MCF 10A (cell line): ENCODE measurements at regions not wholly inside any gene's neighbourhood (a gene's known extent, or its start where the extent isn't known, plus 50 kb on each side); places are given as distances from the start of the nearest gene placed in this dataset.

Experiments
- BruUV-seq: library from RNA; stranded (reverse); fragments of 400-500 nt; replicated peaks from 2 replicates; lab custom pipeline; 2021; lab: Mats Ljungman, UMichigan
- CTCF ChIA-PET: fragments of 300-600 bp; sonication (Branson Sonifier 250); formaldehyde crosslinking; extraction: SDS; loops from one replicate; lab custom pipeline; 2021; ENCODE audit warnings: antibody characterized with exemption, inconsistent platforms; lab: Yijun Ruan, JAX
- POLR2A ChIA-PET: fragments of 300-600, 350-650 bp; sonication (Branson Sonifier 250); formaldehyde crosslinking; extraction: SDS; loops from one replicate; lab custom pipeline; 2020; ENCODE audit warnings: antibody characterized with exemption, inconsistent platforms; lab: Yijun Ruan, JAX
- DNase-seq: peaks from one replicate; pipeline ENCODE4 v3.0.0-alpha.2; 2018; ENCODE audit not compliant: unreplicated experiment
- H3K27ac Mint-ChIP-seq: one replicate; pipeline ENCODE4 v1.8.0; 2022; ENCODE audit warnings: mild to moderate bottlenecking, low read depth, mixed read lengths; ENCODE audit not compliant: unreplicated experiment
- H3K27me3 Mint-ChIP-seq: one replicate; pipeline ENCODE4 v1.8.0; 2022; ENCODE audit warnings: mixed read lengths; ENCODE audit not compliant: insufficient read depth, unreplicated experiment
- H3K36me3 Mint-ChIP-seq: one replicate; pipeline ENCODE4 v1.8.0; 2022; ENCODE audit warnings: mild to moderate bottlenecking, moderate library complexity, mixed read lengths; ENCODE audit not compliant: insufficient read depth, unreplicated experiment
- H3K4me1 Mint-ChIP-seq: one replicate; pipeline ENCODE4 v1.8.0; 2022; ENCODE audit warnings: mixed read lengths; ENCODE audit not compliant: insufficient read depth, unreplicated experiment
- H3K4me3 Mint-ChIP-seq: one replicate; pipeline ENCODE4 v1.8.0; 2022; ENCODE audit warnings: mild to moderate bottlenecking, moderate library complexity, mixed read lengths; ENCODE audit not compliant: unreplicated experiment
- H3K9me3 Mint-ChIP-seq: one replicate; pipeline ENCODE4 v1.8.0; 2022; ENCODE audit warnings: mixed read lengths; ENCODE audit not compliant: unreplicated experiment
- intact Hi-C: fragments of 100-400 bp; cut with micrococcal nuclease; formaldehyde crosslinking; loops from 2 replicates; pipeline ENCODE4 v1.14.1; 2022
- TF ChIP-seq, protein P1 (sequence below): fragments of 200-600 bp; IDR thresholded peaks from one replicate; pipeline ENCODE4 v1.8.0; 2022; ENCODE audit warnings: antibody characterized with exemption, mild to moderate bottlenecking; ENCODE audit not compliant: unreplicated experiment

DNA sequence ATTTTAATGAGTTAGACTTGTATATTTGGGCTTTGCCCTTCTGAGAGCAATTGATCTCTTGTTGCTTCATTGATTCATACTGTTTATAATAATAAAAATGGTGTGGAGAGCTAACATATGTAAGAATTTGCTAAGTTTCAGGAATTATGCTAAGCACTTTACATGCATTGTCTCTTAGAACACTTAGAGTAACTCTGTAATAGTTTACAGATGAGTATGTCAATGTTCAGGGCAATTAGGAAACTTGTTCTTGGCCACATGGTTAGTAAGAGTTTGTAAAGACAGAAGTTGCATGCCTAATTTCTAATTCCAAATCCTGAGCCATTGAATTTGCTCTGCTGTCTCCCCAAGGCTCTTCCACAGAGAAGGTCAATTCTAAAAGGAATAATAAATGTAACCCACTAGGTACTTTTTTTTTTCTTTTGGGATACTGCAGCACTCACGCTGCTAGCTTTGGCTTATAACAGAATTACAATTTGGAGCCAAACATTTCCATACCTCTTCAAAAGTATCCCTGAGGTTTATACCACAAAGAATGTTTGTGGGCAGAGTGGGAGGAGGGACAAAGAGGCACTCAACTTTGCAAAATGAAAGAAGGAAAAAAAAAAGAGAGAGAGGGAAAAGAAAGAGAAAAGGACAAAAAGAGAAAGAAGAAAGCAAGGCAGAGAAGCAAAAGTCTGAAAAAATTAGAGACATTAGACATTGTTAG, 232.4 kb downstream of the CALCRL start:
- DNase-seq: no peak
- Mint-ChIP-seq H3K27me3 (no peaks in the 10 kb centered on the region), H3K4me1 (no peaks in the 10 kb centered on the region), H3K36me3 (no peaks in the 10 kb centered on the region), H3K4me3 (no peak overlapping the region), H3K27ac (no peak overlapping the region), H3K9me3 (peaks cover 14% of the 10 kb centered on the region)
- intact Hi-C loops: no loop called here
- TF ChIP-seq, protein P1, sequence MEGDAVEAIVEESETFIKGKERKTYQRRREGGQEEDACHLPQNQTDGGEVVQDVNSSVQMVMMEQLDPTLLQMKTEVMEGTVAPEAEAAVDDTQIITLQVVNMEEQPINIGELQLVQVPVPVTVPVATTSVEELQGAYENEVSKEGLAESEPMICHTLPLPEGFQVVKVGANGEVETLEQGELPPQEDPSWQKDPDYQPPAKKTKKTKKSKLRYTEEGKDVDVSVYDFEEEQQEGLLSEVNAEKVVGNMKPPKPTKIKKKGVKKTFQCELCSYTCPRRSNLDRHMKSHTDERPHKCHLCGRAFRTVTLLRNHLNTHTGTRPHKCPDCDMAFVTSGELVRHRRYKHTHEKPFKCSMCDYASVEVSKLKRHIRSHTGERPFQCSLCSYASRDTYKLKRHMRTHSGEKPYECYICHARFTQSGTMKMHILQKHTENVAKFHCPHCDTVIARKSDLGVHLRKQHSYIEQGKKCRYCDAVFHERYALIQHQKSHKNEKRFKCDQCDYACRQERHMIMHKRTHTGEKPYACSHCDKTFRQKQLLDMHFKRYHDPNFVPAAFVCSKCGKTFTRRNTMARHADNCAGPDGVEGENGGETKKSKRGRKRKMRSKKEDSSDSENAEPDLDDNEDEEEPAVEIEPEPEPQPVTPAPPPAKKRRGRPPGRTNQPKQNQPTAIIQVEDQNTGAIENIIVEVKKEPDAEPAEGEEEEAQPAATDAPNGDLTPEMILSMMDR: no peak
- POLR2A ChIA-PET: no interaction called here
- no TSS peak for BruUV-seq
- CTCF ChIA-PET: interaction anchor here (0.6 kb wide), 2 partner anchors 44 to 239 kb away, joined by 3 to 4 read pairs; no protein-coding TSS in a partner anchor

DNA sequence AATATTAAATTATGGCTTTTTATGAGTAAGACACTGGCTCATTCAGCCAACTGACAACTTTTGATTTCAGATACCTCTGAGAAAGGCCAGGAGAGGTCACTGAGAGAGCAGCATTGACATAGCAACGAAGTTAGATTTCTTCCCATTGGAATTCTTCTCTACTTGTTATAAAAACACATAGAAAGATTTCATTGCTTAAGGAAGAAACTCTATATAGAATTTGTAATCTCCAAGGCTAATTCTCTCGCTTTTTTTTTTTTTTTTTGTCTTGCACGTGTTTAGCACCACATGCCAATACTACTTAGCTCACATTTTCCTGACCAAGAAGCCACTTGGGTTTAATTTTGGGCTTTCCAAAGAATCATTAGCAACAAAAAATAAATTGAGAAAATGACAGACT, 233.7 kb downstream of the CALCRL start:
- DNase-seq: no peak
- H3K36me3 Mint-ChIP-seq: no peaks in the 10 kb centered on the region
- H3K4me1 Mint-ChIP-seq: no peaks in the 10 kb centered on the region
- ChIA-PET CTCF (no interaction called here), POLR2A (no interaction called here)
- no peaks in the 10 kb centered on the region for H3K27me3 Mint-ChIP-seq
- TF ChIP-seq, protein P1: no peak
- intact Hi-C loops: no loop called here
- no peak overlapping the region for H3K4me3 Mint-ChIP-seq
- BruUV-seq: no TSS peak
- no peak overlapping the region for H3K27ac Mint-ChIP-seq
- H3K9me3 Mint-ChIP-seq: peaks cover 14% of the 10 kb centered on the region

DNA sequence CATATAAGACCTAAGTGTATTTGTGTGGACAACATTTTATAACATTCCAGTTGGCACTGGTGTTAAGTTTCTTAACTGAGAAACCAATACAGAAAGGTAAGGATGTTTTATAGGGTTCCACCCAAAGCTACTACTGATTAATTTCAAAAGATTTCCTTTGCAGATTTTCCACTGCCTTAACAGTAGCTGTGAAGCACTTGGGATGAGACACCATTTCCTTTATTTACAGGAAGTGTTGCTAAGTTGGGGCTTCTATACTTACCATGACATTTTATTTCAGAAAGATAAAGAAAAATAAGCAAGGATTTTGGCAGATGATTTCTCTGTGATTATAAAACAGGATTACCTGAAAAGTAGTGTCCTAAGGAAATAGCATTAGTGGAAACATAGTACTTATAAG, 234.3 kb downstream of the CALCRL start:
- H3K27me3 Mint-ChIP-seq: no peaks in the 10 kb centered on the region
- CTCF ChIA-PET: no interaction called here
- H3K4me3 Mint-ChIP-seq: no peak overlapping the region
- POLR2A ChIA-PET: interaction anchor here (0.6 kb wide), 1 partner anchor 100 kb away, joined by 3 read pairs; no protein-coding TSS in a partner anchor
- H3K36me3 Mint-ChIP-seq: no peaks in the 10 kb centered on the region
- intact Hi-C loops: no loop called here
- TF ChIP-seq, protein P1: no peak
- BruUV-seq: no TSS peak
- DNase-seq: no peak
- peaks cover 14% of the 10 kb centered on the region for H3K9me3 Mint-ChIP-seq
- no peak overlapping the region for H3K27ac Mint-ChIP-seq
- H3K4me1 Mint-ChIP-seq: no peaks in the 10 kb centered on the region

DNA sequence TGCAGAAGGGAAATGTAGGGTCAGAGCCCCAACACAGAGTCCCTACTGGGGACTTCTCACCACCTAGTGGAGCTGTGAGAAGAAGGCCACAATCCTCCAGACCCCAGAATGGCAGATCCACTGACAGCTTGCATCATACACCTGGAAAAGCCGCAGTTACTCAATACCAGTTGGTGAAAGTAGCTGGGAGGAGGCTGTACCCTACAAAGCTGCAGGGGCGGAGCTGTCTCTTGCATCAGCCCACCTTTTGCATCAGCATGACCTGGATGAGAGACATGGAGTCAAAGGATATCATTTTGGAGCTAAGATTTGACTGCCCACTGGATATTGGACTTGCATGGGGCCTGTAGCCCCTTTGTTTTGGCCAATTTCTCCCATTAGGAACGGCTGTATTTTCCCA, 237.3 kb downstream of the CALCRL start:
- H3K27ac Mint-ChIP-seq: no peak overlapping the region
- ChIA-PET POLR2A (interaction anchor here (1.2 kb wide), 1 partner anchor 17 kb away, joined by 3 read pairs; no protein-coding TSS in a partner anchor), CTCF (no interaction called here)
- peaks cover 14% of the 10 kb centered on the region for H3K9me3 Mint-ChIP-seq
- H3K36me3 Mint-ChIP-seq: no peaks in the 10 kb centered on the region
- H3K4me1 Mint-ChIP-seq: no peaks in the 10 kb centered on the region
- intact Hi-C loops: no loop called here
- TF ChIP-seq, protein P1: no peak
- DNase-seq: peak; percentile 39
- no peaks in the 10 kb centered on the region for H3K27me3 Mint-ChIP-seq
- BruUV-seq: no TSS peak
- H3K4me3 Mint-ChIP-seq: no peak overlapping the region
